Mesenchymal stem cell (in vitro differentiated cells and primary cell): ENCODE measurements at regions not wholly inside any gene's neighbourhood (a gene's known extent, or its start where the extent isn't known, plus 50 kb on each side); places are given as distances from the start of the nearest gene placed in this dataset.
A peak's percentile ranks its signal among the peaks of the same experiment; 100 is the strongest.

Experiments used
- DNase-seq: peaks from one replicate; pipeline ENCODE4 v3.0.0-alpha.2; 2013
- H2AFZ ChIP-seq: one replicate; pipeline ENCODE4 v1.6.1; 2013; ENCODE audit warnings: low read depth, mild to moderate bottlenecking, control low read depth, inconsistent platforms, low read length, moderate library complexity
- H2AK5ac ChIP-seq: 2 replicates; pipeline ENCODE4 v1.6.1; 2013; ENCODE audit warnings: low read length, moderate library complexity, mild to moderate bottlenecking, inconsistent platforms; ENCODE audit not compliant: severe bottlenecking
- H2BK120ac ChIP-seq: one replicate; pipeline ENCODE4 v1.6.1; 2013; ENCODE audit warnings: low read depth, mild to moderate bottlenecking, inconsistent platforms, low read length, moderate library complexity
- H2BK12ac ChIP-seq, 2 experiments: one replicate each; pipeline ENCODE4 v1.6.1; 2013; ENCODE audit warnings: inconsistent platforms in 2 of 2, low read length in 2 of 2, mild to moderate bottlenecking in 2 of 2, moderate library complexity in 2 of 2, control low read depth in 1 of 2
- H2BK15ac ChIP-seq: one replicate; pipeline ENCODE4 v1.6.1; 2013; ENCODE audit warnings: mild to moderate bottlenecking, low read depth, inconsistent platforms; ENCODE audit not compliant: poor library complexity, severe bottlenecking
- H2BK5ac ChIP-seq: 2 replicates; pipeline ENCODE4 v1.6.1; 2013; ENCODE audit warnings: low read depth, mild to moderate bottlenecking, low read length, control low read depth, inconsistent platforms; ENCODE audit not compliant: poor library complexity, severe bottlenecking
- H3K14ac ChIP-seq, 2 experiments: one replicate each; pipeline ENCODE4 v1.6.1; 2013; ENCODE audit warnings: inconsistent platforms in 2 of 2, low read length in 2 of 2, control low read depth in 1 of 2, mild to moderate bottlenecking in 1 of 2, moderate library complexity in 1 of 2
- H3K18ac ChIP-seq, 2 experiments: one replicate each; pipeline ENCODE4 v1.6.1; 2013; ENCODE audit warnings: inconsistent platforms in 2 of 2, low read length in 2 of 2, control low read depth in 1 of 2, low read depth in 1 of 2, mild to moderate bottlenecking in 1 of 2
- H3K23ac ChIP-seq, 2 experiments: one replicate each; pipeline ENCODE4 v1.6.1; 2013; ENCODE audit warnings: inconsistent platforms in 2 of 2, low read length in 2 of 2, mild to moderate bottlenecking in 2 of 2, moderate library complexity in 2 of 2, control low read depth in 1 of 2
- H3K27ac ChIP-seq: 2 replicates; pipeline ENCODE4 v1.5.1; 2013; ENCODE audit warnings: mild to moderate bottlenecking, moderate library complexity, low read length, control low read depth, inconsistent platforms; ENCODE audit not compliant: poor library complexity, severe bottlenecking
- H3K27me3 ChIP-seq, 2 experiments: 2 replicates each; pipeline versions ENCODE4 v1.6.1 to v1.7.0; 2013; ENCODE audit warnings: low read length in 2 of 2, mild to moderate bottlenecking in 2 of 2, moderate library complexity in 2 of 2, control low read depth in 1 of 2, inconsistent platforms in 1 of 2; ENCODE audit not compliant: control insufficient read depth in 1 of 2, insufficient read depth in 1 of 2
- H3K36me3 ChIP-seq, 2 experiments: 2 replicates each; pipeline versions ENCODE4 v1.6.1 to v1.7.0; 2013; ENCODE audit warnings: low read length in 2 of 2, control low read depth in 1 of 2, inconsistent platforms in 1 of 2, low read depth in 1 of 2, mild to moderate bottlenecking in 1 of 2; ENCODE audit not compliant: insufficient read depth in 2 of 2, control insufficient read depth in 1 of 2
- H3K4ac ChIP-seq, 2 experiments: one replicate each; pipeline ENCODE4 v1.6.1; 2013; ENCODE audit warnings: inconsistent platforms in 2 of 2, low read length in 2 of 2, mild to moderate bottlenecking in 2 of 2, moderate library complexity in 2 of 2, control low read depth in 1 of 2, low read depth in 1 of 2
- H3K4me1 ChIP-seq: 2 replicates; pipeline ENCODE4 v1.6.1; 2013; ENCODE audit warnings: low read depth, low read length, control low read depth; ENCODE audit not compliant: control insufficient read depth, insufficient read depth
- H3K4me2 ChIP-seq: 2 replicates; pipeline ENCODE4 v1.6.1; 2013; ENCODE audit warnings: low read length, mild to moderate bottlenecking, inconsistent platforms; ENCODE audit not compliant: poor library complexity, severe bottlenecking
- H3K4me3 ChIP-seq, 2 experiments: 2 replicates each; pipeline versions ENCODE4 v1.5.1 to v1.7.0; 2013; ENCODE audit warnings: low read length in 2 of 2, mild to moderate bottlenecking in 2 of 2, control low read depth in 1 of 2, low read depth in 1 of 2; ENCODE audit not compliant: insufficient read depth in 1 of 2
- H3K79me1 ChIP-seq: replicated peaks from 2 replicates; pipeline ENCODE4 v1.6.1; 2013; ENCODE audit warnings: mild to moderate bottlenecking, control low read depth, low read length, inconsistent platforms; ENCODE audit not compliant: poor library complexity, severe bottlenecking
- H3K9ac ChIP-seq: 2 replicates; pipeline ENCODE4 v1.7.0; 2013; ENCODE audit warnings: mild to moderate bottlenecking, low read length, moderate library complexity
- H3K9me3 ChIP-seq: 2 replicates; pipeline ENCODE4 v1.7.0; 2013; ENCODE audit warnings: mild to moderate bottlenecking, low read length; ENCODE audit not compliant: control insufficient read depth
- H4K8ac ChIP-seq: one replicate; pipeline ENCODE4 v1.6.1; 2013; ENCODE audit warnings: inconsistent platforms, mild to moderate bottlenecking, low read length, moderate library complexity
- H4K91ac ChIP-seq: one replicate; pipeline ENCODE4 v1.6.1; 2013; ENCODE audit warnings: mild to moderate bottlenecking, low read length, inconsistent platforms
- WGBS: methylation state at CpG from one replicate; pipeline ENCODE4 v1.1.7; 2013; ENCODE audit warnings: mixed read lengths; 5-methylcytosine and 5-hydroxymethylcytosine counted together

- no peak overlapping the region for H3K27ac ChIP-seq
- H2AFZ ChIP-seq, result no peak overlapping the region
- no peak overlapping the region for H3K4me3 ChIP-seq
- H2AK5ac ChIP-seq, result no peak overlapping the region
- H3K4me2 ChIP-seq, result no peak overlapping the region
- no peaks in the 10 kb centered on the region for H3K27me3 ChIP-seq
- no peak overlapping the region for H3K23ac ChIP-seq
- WGBS, result 49% methylated on average over 1 of the region's 1 CpG
- H3K36me3 ChIP-seq, result no peaks in the 10 kb centered on the region
- H2BK12ac ChIP-seq, result no peak overlapping the region
- H2BK15ac ChIP-seq, result no peak overlapping the region
- DNase-seq, result peak; percentile 48
- no peak overlapping the region for H3K4ac ChIP-seq
- no peak overlapping the region for H3K14ac ChIP-seq
- no peak overlapping the region for H4K8ac ChIP-seq
- H3K18ac ChIP-seq, result no peak overlapping the region
- H3K9me3 ChIP-seq, result no peaks in the 10 kb centered on the region
- no peaks in the 10 kb centered on the region for H3K79me1 ChIP-seq
- H2BK5ac ChIP-seq, result no peak overlapping the region
- H4K91ac ChIP-seq, result no peak overlapping the region
- no peak overlapping the region for H2BK120ac ChIP-seq
- H3K4me1 ChIP-seq, result peaks cover 8% of the 10 kb centered on the region
- no peak overlapping the region for H3K9ac ChIP-seq
Measured at GRCh38 chr3:150256318-150256717, 151.8 kb upstream of the TSC22D2 start.

DNA sequence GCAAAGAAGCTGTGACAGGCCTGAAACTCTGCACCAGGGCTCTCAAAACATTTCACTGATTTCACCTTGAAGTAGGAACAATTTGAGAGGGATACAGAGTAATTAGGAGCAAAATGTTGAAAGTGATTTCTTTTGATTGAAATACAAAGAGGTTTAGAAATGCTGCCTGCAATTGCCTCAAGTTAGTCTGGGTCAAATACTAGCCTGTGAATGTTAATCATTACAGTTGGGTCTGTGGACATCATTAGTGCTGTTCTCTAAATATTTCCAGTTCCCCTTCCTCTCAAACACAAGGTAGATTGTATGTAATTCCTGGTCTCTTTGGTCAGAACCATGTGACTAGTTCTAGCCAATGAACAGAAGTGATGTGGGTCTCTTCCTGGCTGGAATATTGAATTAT lies 152.3 kb upstream of the TSC22D2 start:
- Histone ChIP-seq H3K9ac (no peak overlapping the region), H3K27me3 (no peaks in the 10 kb centered on the region), H3K18ac (peak overlapping the region; percentile 3 to 65), H3K4me1 (peaks cover 11% of the 10 kb centered on the region), H2AFZ (no peak overlapping the region), H2BK15ac (peak overlapping the region; percentile 80), H2BK12ac (peak overlapping the region; percentile 69 to 76), H3K79me1 (no peaks in the 10 kb centered on the region), H3K9me3 (no peaks in the 10 kb centered on the region), H2BK120ac (peak overlapping the region; percentile 81), H3K36me3 (no peaks in the 10 kb centered on the region), H3K4me2 (no peak overlapping the region), H2AK5ac (peak overlapping the region; percentile 87), H3K4me3 (no peak overlapping the region), H2BK5ac (no peak overlapping the region), H3K23ac (no peak overlapping the region), H4K91ac (peak overlapping the region; percentile 62), H3K14ac (no peak overlapping the region), H4K8ac (peak overlapping the region; percentile 19), H3K27ac (no peak overlapping the region), H3K4ac (peak overlapping the region in 1 of 2 experiments; percentile 31)
- DNase-seq, result no peak

DNA sequence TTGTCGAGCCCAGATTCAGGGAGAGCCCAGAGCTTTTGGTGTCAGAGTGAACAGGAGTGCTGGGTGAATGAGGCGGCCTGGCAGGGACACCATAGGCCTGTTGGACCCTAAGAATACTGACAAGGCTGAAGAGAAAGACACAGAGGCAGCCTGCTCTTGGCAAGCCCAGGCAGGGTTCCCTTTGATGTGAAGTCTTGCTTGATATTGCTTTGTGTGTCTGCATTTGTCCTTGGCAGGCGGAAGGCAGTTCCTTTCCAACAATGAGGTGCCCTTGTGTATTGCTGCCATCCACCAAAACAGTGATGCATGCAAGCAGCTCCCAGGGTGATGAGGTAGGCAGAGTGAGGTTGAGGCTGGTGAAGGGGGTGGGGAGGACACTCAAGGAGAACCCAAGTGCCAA lies 152.7 kb upstream of the TSC22D2 start:
- Histone ChIP-seq H3K23ac (no peak overlapping the region), H3K4ac (peak overlapping the region; percentile 31 to 63), H3K4me3 (no peak overlapping the region), H3K18ac (peak overlapping the region; percentile 3 to 65), H3K4me2 (no peak overlapping the region), H2AK5ac (peak overlapping the region; percentile 87), H4K91ac (peak overlapping the region; percentile 62), H3K27me3 (no peaks in the 10 kb centered on the region), H3K14ac (no peak overlapping the region), H2BK5ac (no peak overlapping the region), H2AFZ (peak overlapping the region; percentile 32), H3K9me3 (no peaks in the 10 kb centered on the region), H2BK12ac (peak overlapping the region; percentile 69 to 76), H4K8ac (peak overlapping the region; percentile 19), H3K9ac (no peak overlapping the region), H2BK120ac (peak overlapping the region; percentile 81), H3K36me3 (no peaks in the 10 kb centered on the region), H3K79me1 (no peaks in the 10 kb centered on the region), H3K27ac (no peak overlapping the region), H2BK15ac (peak overlapping the region; percentile 80), H3K4me1 (peaks cover 11% of the 10 kb centered on the region)
- DNase-seq, result no peak
- 97% methylated on average over 3 of the region's 3 CpGs for WGBS

GRCh38 chr3:150254309-150254708 lies 153.8 kb upstream of the TSC22D2 start:
- H3K27ac ChIP-seq, result no peak overlapping the region
- H3K4me3 ChIP-seq, result no peak overlapping the region
- H2BK12ac ChIP-seq, result peak overlapping the region in 1 of 2 experiments; percentile 64
- H4K91ac ChIP-seq, result no peak overlapping the region
- H3K4me1 ChIP-seq, result peaks cover 16% of the 10 kb centered on the region
- H3K14ac ChIP-seq, result no peak overlapping the region
- H3K4me2 ChIP-seq, result no peak overlapping the region
- WGBS, result 94% methylated on average over 3 of the region's 4 CpGs
- no peaks in the 10 kb centered on the region for H3K9me3 ChIP-seq
- peaks cover 2% of the 10 kb centered on the region for H3K79me1 ChIP-seq
- no peak overlapping the region for H2AFZ ChIP-seq
- H3K27me3 ChIP-seq, result no peaks in the 10 kb centered on the region
- peak overlapping the region in 1 of 2 experiments; percentile 58 for H3K18ac ChIP-seq
- H2BK120ac ChIP-seq, result no peak overlapping the region
- H3K23ac ChIP-seq, result no peak overlapping the region
- H2AK5ac ChIP-seq, result peak overlapping the region; percentile 36
- peak overlapping the region; percentile 76 for H2BK15ac ChIP-seq
- no peak for DNase-seq
- H4K8ac ChIP-seq, result no peak overlapping the region
- no peaks in the 10 kb centered on the region for H3K36me3 ChIP-seq
- no peak overlapping the region for H3K4ac ChIP-seq
- H2BK5ac ChIP-seq, result no peak overlapping the region
- H3K9ac ChIP-seq, result no peak overlapping the region
